Body of pancreas (tissue), 4 donors: ENCODE measurements at regions not wholly inside any gene's neighbourhood (a gene's known extent, or its start where the extent isn't known, plus 50 kb on each side); places are given as distances from the start of the nearest gene placed in this dataset.

Source experiments
- POLR2A ChIP-seq, 3 donors: fragments of 450-650 bp; IDR thresholded peaks; one replicate each; pipeline ENCODE4 v1.6.1; 2016; ENCODE audit warnings: antibody characterized with exemption in 3 of 3, mild to moderate bottlenecking in 2 of 3
- TF ChIP-seq, protein P1 (sequence below), 7 experiments: fragments of 450-650 bp in 4 of 7; fragments of 200-600 bp in 3 of 7; sonication (generic) in 3 of 7; IDR thresholded peaks; one replicate each; pipeline ENCODE4 v1.5.1; 2016 to 2019; ENCODE audit warnings: antibody characterized with exemption in 7 of 7

DNA sequence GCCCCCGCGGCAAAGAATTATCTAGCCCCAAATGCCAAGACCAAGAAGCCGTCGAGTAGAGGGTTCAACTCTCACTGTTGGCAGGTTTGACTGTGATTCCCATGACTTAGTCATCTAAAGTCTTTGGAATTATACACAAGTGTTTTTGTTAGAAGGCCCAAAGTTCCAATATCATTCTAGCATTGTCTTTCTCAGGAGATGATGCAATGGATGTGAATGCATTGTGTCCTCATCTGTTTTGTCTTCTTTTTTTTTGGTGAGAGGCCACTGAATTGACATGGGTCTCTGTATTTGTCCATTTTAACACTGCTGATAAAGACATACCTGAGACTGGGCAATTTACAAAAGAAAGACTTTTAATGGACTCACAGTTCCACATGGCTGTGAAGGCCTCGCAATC, 290.5 kb upstream of the ZFP64 start:
- TF ChIP-seq, protein P1, sequence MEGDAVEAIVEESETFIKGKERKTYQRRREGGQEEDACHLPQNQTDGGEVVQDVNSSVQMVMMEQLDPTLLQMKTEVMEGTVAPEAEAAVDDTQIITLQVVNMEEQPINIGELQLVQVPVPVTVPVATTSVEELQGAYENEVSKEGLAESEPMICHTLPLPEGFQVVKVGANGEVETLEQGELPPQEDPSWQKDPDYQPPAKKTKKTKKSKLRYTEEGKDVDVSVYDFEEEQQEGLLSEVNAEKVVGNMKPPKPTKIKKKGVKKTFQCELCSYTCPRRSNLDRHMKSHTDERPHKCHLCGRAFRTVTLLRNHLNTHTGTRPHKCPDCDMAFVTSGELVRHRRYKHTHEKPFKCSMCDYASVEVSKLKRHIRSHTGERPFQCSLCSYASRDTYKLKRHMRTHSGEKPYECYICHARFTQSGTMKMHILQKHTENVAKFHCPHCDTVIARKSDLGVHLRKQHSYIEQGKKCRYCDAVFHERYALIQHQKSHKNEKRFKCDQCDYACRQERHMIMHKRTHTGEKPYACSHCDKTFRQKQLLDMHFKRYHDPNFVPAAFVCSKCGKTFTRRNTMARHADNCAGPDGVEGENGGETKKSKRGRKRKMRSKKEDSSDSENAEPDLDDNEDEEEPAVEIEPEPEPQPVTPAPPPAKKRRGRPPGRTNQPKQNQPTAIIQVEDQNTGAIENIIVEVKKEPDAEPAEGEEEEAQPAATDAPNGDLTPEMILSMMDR (IDR thresholded peaks at IDR 0.05) = no peak
- no peak for TF ChIP-seq POLR2A (IDR thresholded peaks at IDR 0.05)
